Prostate gland (tissue), 2 donors: ENCODE measurements at regions not wholly inside any gene's neighbourhood (a gene's known extent, or its start where the extent isn't known, plus 50 kb on each side); places are given as distances from the start of the nearest gene placed in this dataset.

Experiments used
- POLR2A ChIP-seq: fragments of 450-650 bp; IDR thresholded peaks from one replicate; pipeline ENCODE4 v1.6.1; 2016; ENCODE audit warnings: antibody characterized with exemption, mild to moderate bottlenecking
- TF ChIP-seq, protein P1 (sequence below), 4 experiments: fragments of 200-600 bp in 2 of 4; fragments of 450-650 bp in 2 of 4; sonication (generic) in 2 of 4; IDR thresholded peaks; 1 replicate in 3 of 4; 2 replicates in 1 of 4; pipeline ENCODE4 v1.5.1; 2016 to 2019; ENCODE audit warnings: antibody characterized with exemption in 4 of 4, mild to moderate bottlenecking in 2 of 4, moderate library complexity in 2 of 4

DNA sequence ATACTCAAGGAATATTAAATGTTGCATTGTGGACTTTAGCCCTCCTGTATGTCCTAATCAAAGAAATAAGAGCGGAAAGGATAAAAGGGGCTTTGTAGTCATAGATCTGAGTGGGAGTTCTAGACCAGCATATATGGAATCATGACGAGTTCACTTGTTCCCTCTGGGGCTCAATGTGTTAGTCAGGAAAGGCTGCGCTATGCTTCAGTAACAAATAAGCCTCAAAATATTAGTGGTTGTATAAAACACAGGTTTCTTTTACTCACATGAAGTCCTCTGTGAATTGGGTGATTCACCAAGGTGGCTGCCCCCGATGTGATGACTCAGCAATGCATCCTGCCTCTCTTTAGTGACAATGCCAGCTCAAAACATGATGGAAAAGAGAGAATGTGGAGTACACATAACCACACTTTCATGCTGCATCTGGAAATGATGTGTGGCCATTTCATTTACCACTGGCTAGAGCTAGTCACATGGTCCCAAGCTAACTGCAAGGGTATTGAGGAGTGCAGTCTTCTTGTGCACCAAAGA is 63.3 kb upstream of the IRX5 start:
- no peak for TF ChIP-seq POLR2A
- TF ChIP-seq, protein P1, sequence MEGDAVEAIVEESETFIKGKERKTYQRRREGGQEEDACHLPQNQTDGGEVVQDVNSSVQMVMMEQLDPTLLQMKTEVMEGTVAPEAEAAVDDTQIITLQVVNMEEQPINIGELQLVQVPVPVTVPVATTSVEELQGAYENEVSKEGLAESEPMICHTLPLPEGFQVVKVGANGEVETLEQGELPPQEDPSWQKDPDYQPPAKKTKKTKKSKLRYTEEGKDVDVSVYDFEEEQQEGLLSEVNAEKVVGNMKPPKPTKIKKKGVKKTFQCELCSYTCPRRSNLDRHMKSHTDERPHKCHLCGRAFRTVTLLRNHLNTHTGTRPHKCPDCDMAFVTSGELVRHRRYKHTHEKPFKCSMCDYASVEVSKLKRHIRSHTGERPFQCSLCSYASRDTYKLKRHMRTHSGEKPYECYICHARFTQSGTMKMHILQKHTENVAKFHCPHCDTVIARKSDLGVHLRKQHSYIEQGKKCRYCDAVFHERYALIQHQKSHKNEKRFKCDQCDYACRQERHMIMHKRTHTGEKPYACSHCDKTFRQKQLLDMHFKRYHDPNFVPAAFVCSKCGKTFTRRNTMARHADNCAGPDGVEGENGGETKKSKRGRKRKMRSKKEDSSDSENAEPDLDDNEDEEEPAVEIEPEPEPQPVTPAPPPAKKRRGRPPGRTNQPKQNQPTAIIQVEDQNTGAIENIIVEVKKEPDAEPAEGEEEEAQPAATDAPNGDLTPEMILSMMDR (IDR thresholded peaks at IDR 0.05), result no peak
